NCI-H524 (cell line): ENCODE measurements at regions not wholly inside any gene's neighbourhood (a gene's known extent, or its start where the extent isn't known, plus 50 kb on each side); places are given as distances from the start of the nearest gene placed in this dataset.
"Not testable (repeated sequence)": the region's sequence is repeated elsewhere in the genome, so short reads cannot be mapped to it uniquely, and the experiment has no call there.

ENCODE experiments used
- DNase-seq, 2 experiments: peaks; one replicate each; lab custom pipeline; 2025; lab: John Stamatoyannopoulos, UW

GRCh38 chr1:29936031-29936544 is 699.8 kb downstream of the PTPRU start:
- no peak for DNase-seq

DNA sequence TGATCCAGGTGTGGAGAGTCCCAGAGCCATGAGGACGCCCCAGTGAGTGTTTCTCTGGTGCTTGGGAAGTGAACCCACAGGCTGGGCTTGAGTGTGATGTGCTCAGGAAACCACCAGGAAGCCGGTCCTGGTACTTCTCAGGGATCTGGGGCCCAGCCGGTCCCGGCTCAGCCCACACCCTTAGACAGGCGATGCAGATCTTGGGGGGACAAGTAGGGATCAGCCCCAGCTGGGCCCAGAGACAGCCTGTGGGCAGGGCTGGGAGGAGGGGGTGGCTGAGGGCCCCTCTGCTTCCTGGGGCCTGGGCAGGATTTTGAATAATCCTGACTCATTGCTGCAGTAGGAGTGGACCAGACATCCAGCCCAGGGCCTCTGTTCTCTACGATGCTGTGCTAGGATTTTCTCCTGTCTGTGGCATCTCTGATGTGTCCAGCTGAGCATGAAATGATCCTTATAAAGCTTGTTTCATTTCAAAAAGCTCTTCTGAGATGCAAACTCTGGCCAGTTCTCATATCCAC is 698.0 kb downstream of the PTPRU start:
- no peak for DNase-seq

DNA sequence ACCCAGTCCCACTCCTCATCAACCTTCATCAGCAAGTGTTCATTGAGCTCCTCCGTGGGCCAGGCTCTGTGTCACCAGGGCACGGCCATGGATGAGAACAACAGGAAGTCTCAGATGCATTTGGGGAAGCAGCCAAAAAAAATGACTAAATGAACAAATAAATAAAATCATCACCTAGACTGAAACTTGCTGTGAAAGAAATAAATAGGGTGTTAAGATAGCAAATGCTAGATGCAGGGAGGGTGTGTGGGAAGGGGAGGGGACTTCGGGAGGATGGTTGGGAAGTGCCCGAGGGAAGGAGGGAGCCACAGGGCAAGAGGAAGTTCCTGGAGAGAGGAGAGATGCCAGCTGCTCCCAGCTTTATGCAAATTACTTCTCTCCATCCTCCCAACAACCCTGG is 696.7 kb downstream of the PTPRU start:
- no peak for DNase-seq

- DNase-seq: no peak
These were observed 696.3 kb downstream of the PTPRU start for GRCh38 chr1:29932626-29933025.

DNA sequence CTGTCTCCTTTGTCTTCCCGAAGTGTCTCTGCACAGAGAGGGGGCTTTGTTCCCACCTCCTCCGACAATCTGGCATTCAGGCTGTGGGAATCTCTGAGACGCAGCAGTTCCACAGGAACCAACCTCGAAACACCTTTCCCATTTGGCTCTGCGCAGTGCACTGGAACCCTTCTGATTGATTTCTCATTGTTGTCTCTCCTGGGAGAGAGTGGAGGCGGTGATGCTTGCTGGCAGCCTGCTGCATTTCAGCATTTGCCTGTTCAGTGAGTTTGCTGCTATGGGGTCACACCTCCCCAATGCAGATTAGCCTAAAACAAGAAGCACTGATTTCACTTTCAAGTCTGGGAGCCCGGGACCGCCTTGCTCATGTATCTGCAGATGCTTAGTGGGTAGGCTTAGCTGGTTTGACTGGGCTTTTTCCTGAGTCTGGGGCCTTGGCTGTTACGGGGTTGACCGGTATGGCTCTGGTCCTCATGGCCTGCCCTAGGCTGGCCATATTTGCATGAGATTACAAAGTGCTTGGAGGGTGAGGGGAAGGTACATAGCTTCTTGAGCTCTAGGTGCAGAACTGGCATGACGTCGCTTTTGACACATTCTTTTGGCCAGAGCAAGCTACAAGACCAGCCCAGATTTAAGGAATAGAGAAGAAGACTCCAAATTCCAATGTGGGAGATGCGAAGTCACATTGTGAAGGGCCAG is 695.3 kb downstream of the PTPRU start:
- DNase-seq: no peak

DNA sequence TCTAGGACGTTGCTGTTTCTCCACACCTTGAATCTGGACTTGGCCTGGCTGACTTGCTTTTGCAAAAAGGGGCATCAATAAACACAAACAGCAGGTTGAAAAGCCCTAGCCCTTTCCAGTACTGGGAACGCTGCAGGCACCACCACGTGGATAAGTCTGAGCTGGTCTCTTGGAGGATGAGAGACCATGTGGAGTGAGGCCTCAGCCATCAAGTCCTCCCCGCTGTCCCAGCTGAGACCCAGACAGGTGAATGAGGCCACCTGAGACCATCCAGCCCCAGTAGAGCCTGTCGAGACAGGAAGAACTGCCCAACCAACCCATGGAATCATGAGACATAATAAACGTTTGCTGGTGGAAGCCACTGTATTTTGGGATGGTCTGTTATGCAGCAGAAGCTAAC is 688.7 kb downstream of the PTPRU start:
- DNase-seq: no peak

DNA sequence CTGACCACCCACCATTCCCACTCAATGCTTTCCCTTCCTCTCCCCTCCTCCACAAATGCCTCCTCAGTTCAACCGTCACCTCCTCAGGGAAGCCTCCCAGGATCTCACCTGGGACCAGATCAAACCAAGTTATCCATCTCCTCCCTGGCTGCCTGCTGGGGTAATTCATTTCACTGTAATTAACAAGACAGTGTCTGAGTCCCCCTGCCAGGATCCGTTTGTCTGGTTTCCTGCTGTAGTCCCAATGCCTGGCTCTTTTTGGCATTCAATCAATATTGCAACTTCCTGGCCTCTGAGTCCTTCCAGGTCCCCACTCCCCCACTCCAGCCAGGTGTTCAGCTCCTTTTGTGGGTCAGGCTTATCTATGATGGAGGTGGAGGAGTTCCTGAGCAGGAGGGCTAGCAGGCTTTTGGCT is 687.7 kb downstream of the PTPRU start:
- no peak for DNase-seq

DNA sequence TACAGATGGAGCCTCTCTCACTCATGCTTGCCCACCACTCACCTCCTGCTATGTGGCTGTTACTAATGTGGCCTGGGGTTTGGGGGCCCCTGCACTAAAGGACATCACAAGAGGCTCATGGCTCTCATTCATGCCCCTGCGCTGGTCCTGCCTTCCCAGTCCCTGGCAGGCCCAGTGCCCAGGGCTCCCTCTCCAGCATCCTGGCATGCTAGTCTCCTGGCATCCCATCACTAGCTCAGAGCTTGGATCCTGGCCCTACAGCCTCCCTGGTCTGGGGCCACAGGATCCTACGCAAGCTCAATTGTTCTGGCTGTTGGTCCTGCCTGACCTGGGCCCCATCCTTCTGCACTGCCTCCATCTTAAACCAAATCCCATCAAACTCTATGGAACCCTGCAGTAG is 685.4 kb downstream of the PTPRU start:
- no peak for DNase-seq

- no peak for DNase-seq
These were observed 684.5 kb downstream of the PTPRU start for GRCh38 chr1:29920784-29921183.

- DNase-seq: no peak
These were observed 684.0 kb downstream of the PTPRU start for GRCh38 chr1:29920316-29920715.

GRCh38 chr1:29919041-29919440 is 682.7 kb downstream of the PTPRU start:
- not testable (repeated sequence) for DNase-seq

DNA sequence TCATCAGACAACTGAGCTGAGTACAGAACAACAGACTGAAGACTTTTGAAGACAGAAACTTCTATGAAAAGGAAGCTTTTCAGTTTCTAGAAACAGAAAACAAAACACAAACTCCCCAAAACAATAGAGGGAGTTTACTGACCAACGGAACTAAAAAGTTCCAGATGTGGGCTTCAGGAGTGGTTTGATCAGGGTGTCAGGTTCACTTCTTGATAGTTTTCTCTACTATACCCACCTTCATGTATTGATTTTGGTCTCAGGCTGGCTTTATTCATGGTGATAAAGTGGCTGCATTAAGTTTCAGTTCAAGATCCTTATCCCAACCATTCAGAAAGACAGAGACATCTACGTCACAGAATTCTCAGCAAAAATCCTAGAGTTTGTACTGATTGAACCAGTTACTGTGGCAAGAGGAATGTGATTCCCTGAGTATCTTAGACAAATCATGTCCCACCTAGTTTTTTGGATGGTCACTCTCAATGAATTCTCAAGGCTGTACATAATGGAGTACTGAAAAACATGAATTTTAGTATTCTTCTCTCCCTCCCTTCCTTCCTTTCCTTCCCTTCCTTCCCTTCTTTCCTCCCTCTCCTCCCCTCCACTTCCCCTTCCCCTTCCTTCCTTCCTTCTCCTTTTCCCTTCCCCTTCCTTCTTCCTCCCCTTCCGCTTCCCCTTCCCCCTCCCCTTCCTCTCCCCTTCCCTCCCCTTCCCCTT is 680.5 kb downstream of the PTPRU start:
- DNase-seq: no peak

DNA sequence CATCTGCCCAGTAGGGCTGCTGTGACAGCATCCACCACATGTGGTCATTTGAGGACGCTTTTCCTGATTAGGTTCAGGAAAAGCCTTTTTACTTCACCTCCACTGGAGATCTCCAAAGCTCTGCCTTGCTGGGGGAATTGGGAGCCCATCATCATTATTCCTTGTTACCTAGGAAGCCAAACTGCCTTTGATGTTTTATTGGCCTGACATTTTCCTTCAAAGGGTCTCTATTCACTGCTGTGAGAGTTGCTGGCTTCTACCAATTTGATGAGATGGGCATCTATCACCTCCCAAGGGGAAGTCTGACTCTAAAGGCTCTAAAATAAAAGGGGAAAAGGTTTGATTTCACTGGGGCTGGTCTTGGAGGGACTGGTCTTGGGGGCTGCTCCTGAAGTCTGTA is 678.6 kb downstream of the PTPRU start:
- DNase-seq: no peak

DNA sequence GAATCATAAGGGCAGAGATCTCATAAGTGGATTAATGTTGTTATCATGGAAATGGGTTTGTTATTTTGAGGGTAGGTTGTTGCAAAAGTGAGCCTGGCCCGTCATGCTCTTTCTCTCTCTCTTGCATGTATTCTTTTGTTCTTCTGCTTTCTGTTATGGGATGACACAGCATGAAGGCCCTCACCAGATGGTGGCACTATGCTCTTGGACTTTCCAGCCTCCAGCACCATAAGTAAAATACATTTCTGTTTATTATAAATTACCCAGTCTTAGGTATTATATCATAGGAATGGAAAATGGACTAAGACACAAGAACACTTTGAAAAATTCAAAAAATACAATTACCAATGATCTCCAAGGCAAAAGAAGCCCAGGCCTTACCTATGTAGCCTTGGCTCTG is 676.1 kb downstream of the PTPRU start:
- DNase-seq: peak in 1 of 2 experiments; percentile 21

DNA sequence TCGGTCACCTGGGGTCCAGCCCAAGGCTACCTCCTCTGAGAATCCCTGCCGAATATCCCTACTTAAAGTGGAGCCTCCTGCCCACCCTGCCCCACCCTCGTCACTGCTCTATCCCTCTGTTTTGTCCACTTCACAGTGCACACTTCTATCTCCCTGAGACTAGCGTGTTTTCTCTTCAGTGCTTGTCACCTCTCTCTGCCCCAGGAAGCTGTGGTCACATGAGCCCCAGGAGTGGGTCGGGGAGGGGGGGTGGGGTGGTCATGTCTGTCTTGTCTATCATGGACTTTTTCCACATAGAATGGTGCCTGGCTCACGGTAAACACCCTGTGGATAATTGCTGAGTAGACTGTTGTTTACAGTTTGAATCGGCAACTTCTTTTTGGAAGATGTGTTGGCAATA is 673.6 kb downstream of the PTPRU start:
- DNase-seq: no peak

DNA sequence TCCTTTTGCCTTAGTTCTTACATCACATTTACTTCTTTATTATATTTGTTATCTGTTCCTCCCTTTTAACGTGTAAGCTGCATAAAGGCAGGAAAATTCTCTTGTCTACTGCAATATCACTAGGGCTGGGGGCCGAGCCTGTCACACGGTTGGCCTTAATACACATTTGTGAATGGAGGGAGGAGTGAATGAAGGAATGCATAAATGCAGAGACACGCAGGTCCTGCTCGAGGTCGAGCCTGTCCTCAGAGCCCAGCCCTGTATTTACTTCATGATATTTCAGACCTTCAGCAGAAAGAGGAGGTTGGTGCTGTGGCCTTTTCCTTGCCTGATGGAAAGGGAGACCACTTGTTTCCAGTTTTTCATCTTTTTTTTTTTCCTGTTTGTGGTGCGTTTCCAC is 671.3 kb downstream of the PTPRU start:
- no peak for DNase-seq

DNA sequence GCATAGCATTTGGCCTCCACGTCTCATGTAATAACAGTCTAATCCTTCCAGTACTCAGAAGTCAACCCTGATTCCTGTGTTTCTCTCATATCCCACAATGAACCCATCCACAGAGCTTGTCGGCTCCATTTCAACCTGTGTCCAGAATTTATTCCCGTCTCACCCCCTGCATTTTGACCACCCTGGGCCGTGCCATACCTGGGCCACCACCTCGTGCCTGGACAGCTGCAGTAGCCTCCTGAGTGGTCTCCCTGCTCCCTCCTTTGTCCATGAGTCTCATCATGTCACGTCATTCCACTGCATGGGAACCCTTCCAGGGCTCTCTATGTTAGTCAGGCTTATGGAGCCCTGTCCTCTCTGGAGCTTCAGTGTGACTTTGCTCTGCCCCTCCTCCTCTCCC is 670.6 kb downstream of the PTPRU start:
- DNase-seq: no peak

DNA sequence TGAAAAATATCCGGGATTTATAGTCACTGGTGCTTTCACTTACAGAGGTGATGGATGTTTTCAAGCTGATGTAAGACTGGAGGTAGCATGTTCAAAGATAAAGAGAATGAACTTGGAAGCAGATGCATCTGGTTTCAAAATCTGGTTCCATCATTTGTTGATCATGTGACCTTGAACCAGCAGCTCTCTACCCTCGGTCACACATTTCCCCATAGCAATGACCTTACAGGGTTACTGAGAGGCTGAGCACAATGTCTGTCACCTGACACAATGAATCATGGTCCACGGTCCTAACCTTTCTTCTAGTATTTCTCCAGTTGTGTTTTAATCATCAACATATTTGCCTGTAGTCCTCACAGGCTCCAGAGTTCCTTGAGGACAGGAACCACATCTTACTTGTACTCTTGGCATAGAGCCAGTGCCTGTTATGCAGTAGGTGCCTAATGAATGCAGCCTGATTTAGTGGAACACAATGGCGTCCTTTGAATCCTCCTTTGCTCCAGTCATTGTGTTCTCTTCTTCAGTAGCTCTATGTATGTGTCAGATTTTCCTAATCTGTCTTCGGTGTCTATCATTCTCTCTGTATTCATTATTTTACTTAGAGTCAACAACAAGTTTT is 667.3 kb downstream of the PTPRU start:
- DNase-seq: no peak

DNA sequence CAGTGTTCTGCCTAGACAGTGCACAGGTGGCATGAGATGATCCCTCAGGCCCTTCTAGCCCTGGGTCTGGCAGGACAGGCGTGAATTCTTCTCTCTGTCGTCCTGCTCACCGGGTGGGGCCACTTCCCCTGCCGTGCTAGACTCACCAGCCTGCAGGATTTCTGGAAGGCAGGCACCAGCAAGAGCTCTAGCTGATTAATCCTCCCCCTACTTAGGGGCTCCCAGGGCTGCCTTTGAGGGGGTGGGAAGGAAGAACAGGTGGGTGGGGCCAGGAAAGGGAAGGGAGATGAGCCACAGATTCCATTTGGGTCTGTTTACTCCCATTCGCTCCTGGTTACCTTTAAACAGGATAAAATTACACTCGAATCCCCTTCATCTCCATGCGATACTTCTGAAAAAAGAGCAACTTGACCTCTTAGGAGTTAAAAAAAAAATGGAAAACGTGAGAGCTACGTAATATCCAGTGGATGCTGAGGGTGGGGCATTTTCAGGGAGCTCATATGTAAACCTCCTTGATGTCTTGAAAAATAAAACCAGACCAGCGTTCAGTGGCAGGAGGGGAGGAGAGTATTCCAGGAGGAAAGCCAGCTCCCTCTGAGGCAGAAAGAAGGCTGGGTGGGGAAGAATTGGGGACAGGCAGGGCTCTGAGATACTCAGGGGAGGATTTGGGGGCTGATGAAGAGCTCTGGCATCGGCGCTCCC is 665.5 kb downstream of the PTPRU start:
- DNase-seq: peak; percentile 16 to 58

DNA sequence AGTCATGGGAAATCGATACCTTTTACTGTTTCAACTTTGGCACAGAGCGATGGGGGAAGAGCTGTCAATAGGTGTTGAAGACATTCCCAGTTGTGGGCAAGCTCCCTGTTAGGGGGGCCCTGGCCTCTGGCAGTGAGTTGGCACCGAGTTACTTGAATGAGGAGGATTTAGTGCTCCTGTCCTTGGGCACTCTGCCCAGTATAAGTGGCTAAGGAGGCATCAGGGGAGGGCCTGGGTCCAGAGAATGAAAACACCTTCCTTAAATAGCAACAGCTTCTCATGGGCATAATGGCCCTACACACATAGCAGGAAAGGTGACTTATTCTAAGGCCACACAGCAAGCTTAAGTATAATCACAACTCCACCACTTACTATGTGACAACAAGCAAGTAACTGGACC is 664.4 kb downstream of the PTPRU start:
- DNase-seq: peak; percentile 21 to 47

DNA sequence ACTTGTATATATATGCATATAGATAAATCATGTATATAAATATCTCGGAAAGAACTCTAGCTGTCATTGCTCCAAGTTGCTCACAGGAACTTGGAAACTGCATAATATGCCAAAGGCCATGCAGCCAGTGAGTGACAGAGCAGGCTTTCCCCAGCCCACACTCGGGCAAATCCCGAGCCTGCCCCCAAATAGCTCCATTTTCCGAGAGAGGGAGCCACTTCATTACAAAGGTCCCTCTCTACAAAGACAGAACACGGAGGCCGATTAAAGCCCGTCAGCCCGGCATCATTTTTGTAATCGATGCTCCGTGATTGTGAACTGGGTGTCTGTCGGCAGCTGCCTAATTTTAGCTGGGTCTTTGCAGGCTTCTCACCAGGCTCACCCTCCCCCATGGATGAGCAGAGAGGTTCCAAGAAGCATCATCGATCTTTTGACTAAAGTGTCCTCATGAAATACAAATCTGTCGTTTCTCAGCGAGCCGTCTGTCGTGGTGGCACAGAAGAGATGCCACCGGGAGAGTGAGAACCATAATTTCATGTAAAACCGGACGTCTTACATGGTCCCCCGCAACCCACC is 663.9 kb downstream of the PTPRU start:
- DNase-seq: peak; percentile 33 to 55
